ENCODE measurements at regions not wholly inside any gene's neighbourhood (a gene's known extent, or its start where the extent isn't known, plus 50 kb on each side); places are given as distances from the start of the nearest gene placed in this dataset.

- TF ChIP-seq CTCF (CRISPR knock-in tag; IDR thresholded peaks at IDR 0.05): no peak
- no peak for TF ChIP-seq KIAA2018 (CRISPR knock-in tag; IDR thresholded peaks at IDR 0.05; ENCODE audit: borderline replicate concordance)
- no peak for TF ChIP-seq RAD21 (CRISPR knock-in tag; IDR thresholded peaks at IDR 0.05)
- TF ChIP-seq ZC3H4 (CRISPR knock-in tag; IDR thresholded peaks at IDR 0.05; ENCODE audit: borderline replicate concordance): no peak
- TF ChIP-seq NBN (conservative IDR thresholded peaks at IDR 0.05): no peak
- no peak for TF ChIP-seq TCF12 (IDR thresholded peaks at IDR 0.05)
- no peak for TF ChIP-seq TCF12 (CRISPR knock-in tag; IDR thresholded peaks at IDR 0.05)
- no peak for TF ChIP-seq SRSF9 (IDR thresholded peaks at IDR 0.05; ENCODE audit: borderline replicate concordance, insufficient read depth, low read depth, low read length, poor library complexity, severe bottlenecking)
- TF ChIP-seq MYC (CRISPR knock-in tag; IDR thresholded peaks at IDR 0.05; ENCODE audit: borderline replicate concordance): no peak
- TF ChIP-seq ZNF274 (CRISPR knock-in tag; IDR thresholded peaks at IDR 0.05): no peak
- no peak for TF ChIP-seq RNF2 (conservative IDR thresholded peaks at IDR 0.05; ENCODE audit: low read depth)
- no peak for TF ChIP-seq TCF7L2 (IDR thresholded peaks at IDR 0.05; ENCODE audit: low read depth, low read length)
- no peak for TF ChIP-seq KAT2B (IDR thresholded peaks at IDR 0.05; ENCODE audit: borderline replicate concordance, low read depth, low read length)
- TF ChIP-seq CENPT (CRISPR knock-in tag; IDR thresholded peaks at IDR 0.05; ENCODE audit: low read depth): no peak
Observed at GRCh38 chr22:48884324-48884723, 943.3 kb downstream of the BRD1 start.

Data from HepG2 (cell line).